K562 (cell line): ENCODE measurements at regions not wholly inside any gene's neighbourhood (a gene's known extent, or its start where the extent isn't known, plus 50 kb on each side); places are given as distances from the start of the nearest gene placed in this dataset.

Experiments
- ARHGAP35 ChIP-seq: fragments of 450-650 bp; IDR thresholded peaks from 2 replicates; pipeline ENCODE4 v1.6.1; 2018; ENCODE audit not compliant: partially characterized antibody
- BCOR ChIP-seq: fragments of 450-650 bp; IDR thresholded peaks from 2 replicates; pipeline ENCODE4 v1.6.1; 2016
- CSDE1 ChIP-seq, 2 experiments: fragments of 450-650 bp; IDR thresholded peaks; 2 replicates each; pipeline ENCODE4 v1.6.1; 2016; ENCODE audit warnings: mild to moderate bottlenecking in 1 of 2
- ETS1 ChIP-seq: conservative IDR thresholded peaks from 2 replicates; pipeline ENCODE4 v1.6.1; 2011; ENCODE audit warnings: low read depth, mild to moderate bottlenecking, low read length; ENCODE audit not compliant: control insufficient read depth
- HMGXB4 ChIP-seq: sonication (generic); formaldehyde crosslinking; IDR thresholded peaks from 2 replicates; pipeline ENCODE4 v1.8.1; 2023; ENCODE audit warnings: mild to moderate bottlenecking, missing genetic modification reagents
- KAT2B ChIP-seq: IDR thresholded peaks from one replicate; pipeline ENCODE4 v1.6.1; 2012; ENCODE audit warnings: low read depth, mild to moderate bottlenecking, control low read depth, inconsistent platforms, low read length, moderate library complexity
- KDM1A ChIP-seq, 2 experiments: fragments of 450-650 bp; IDR thresholded peaks; 2 replicates each; pipeline ENCODE4 v1.6.1; 2016; ENCODE audit warnings: mild to moderate bottlenecking in 2 of 2
- MBD1 ChIP-seq: fragments of 250-450 bp; sonication (Bioruptor Pico); IDR thresholded peaks from 2 replicates; pipeline ENCODE4 v1.8.0; 2022; ENCODE audit warnings: inconsistent platforms
- MCM2 ChIP-seq: fragments of 450-650 bp; IDR thresholded peaks from 2 replicates; pipeline ENCODE4 v1.6.1; 2017; ENCODE audit warnings: low read depth, mild to moderate bottlenecking
- NELFE ChIP-seq: IDR thresholded peaks from 2 replicates; pipeline ENCODE4 v1.6.1; 2011; ENCODE audit warnings: mild to moderate bottlenecking; ENCODE audit not compliant: insufficient read depth, insufficient read length
- NR3C1 ChIP-seq: sonication (generic); formaldehyde crosslinking; IDR thresholded peaks from 2 replicates; pipeline ENCODE4 v1.8.1; 2022; ENCODE audit warnings: missing genetic modification reagents
- PKNOX1 ChIP-seq: fragments of 450-650 bp; IDR thresholded peaks from 2 replicates; pipeline ENCODE4 v1.6.1; 2016
- POLR2A ChIP-seq: fragments of 450-650 bp; conservative IDR thresholded peaks from 2 replicates; pipeline ENCODE4 v1.6.1; 2016
- POLR2AphosphoS5 ChIP-seq: IDR thresholded peaks from 2 replicates; pipeline ENCODE4 v1.6.1; 2011; ENCODE audit warnings: mild to moderate bottlenecking, low read depth, low read length, moderate library complexity; ENCODE audit not compliant: control insufficient read depth, insufficient read depth
- RFX1 ChIP-seq: fragments of 450-650 bp; IDR thresholded peaks from 2 replicates; pipeline ENCODE4 v1.6.1; 2016; ENCODE audit warnings: mild to moderate bottlenecking, moderate library complexity
- ZBTB12 ChIP-seq: fragments of 250-450 bp; sonication (Bioruptor Pico); IDR thresholded peaks from 2 replicates; pipeline ENCODE4 v1.4.0; 2020
- ZNF184 ChIP-seq: sonication (generic); formaldehyde crosslinking; IDR thresholded peaks from 2 replicates; pipeline ENCODE4 v1.5.0; 2020; ENCODE audit warnings: missing genetic modification reagents
- ZNF41 ChIP-seq: fragments of 250-450 bp; sonication (Bioruptor Pico); conservative IDR thresholded peaks from 2 replicates; pipeline ENCODE4 v1.4.0; 2020; ENCODE audit warnings: mild to moderate bottlenecking
- ZNF444 ChIP-seq: fragments of 250-450 bp; sonication (Bioruptor Pico); IDR thresholded peaks from 2 replicates; pipeline ENCODE4 v1.4.0; 2020; ENCODE audit warnings: mild to moderate bottlenecking, moderate library complexity
- ZNF512 ChIP-seq: IDR thresholded peaks from 2 replicates; pipeline ENCODE4 v1.6.1; 2016; ENCODE audit warnings: missing genetic modification characterization, missing compliant biosample characterization

GRCh38 chr16:85381738-85382592 lies 231.2 kb upstream of the GSE1 start (continued):
- TF ChIP-seq ETS1 (peak; percentile 98), POLR2AphosphoS5 (peak; percentile 96), NR3C1 (CRISPR knock-in tag) (no peak), PKNOX1 (peak; percentile 94), BCOR (peak; percentile 99), KDM1A (IDR thresholded peaks at IDR 0.05) (peak; percentile 99), POLR2A (no peak), HMGXB4 (CRISPR knock-in tag) (no peak; the same call in 1 of the 2 replicates), KAT2B (no peak), ZNF41 (CRISPR knock-in tag) (0 out of 2 replicates have a peak, but pooled peaks have one; percentile 3), ZNF184 (CRISPR knock-in tag) (no peak), CSDE1 (IDR thresholded peaks at IDR 0.05) (no peak), MCM2 (no peak), ZNF512 (tag) (no peak), ZBTB12 (CRISPR knock-in tag) (no peak), MBD1 (CRISPR knock-in tag) (no peak), ARHGAP35 (no peak), RFX1 (no peak), NELFE (no peak), ZNF444 (CRISPR knock-in tag) (no peak)
